Spinal cord (tissue), 9 donors: ENCODE measurements at regions not wholly inside any gene's neighbourhood (a gene's known extent, or its start where the extent isn't known, plus 50 kb on each side); places are given as distances from the start of the nearest gene placed in this dataset.

Experiments
- DNase-seq, 6 donors: peaks; one replicate each; pipeline versions ENCODE4 v3.0.0 to v3.0.0-alpha.2; 2013 to 2015; ENCODE audit warnings: low spot score in 6 of 6, low read depth in 4 of 6
- H3K27ac ChIP-seq: one replicate; pipeline ENCODE4 v1.5.1; 2013; ENCODE audit warnings: low read depth, low read length, control low read depth
- H3K27me3 ChIP-seq: one replicate; pipeline ENCODE4 v1.6.1; 2013; ENCODE audit warnings: low read length; ENCODE audit not compliant: control insufficient read depth, insufficient read depth
- H3K36me3 ChIP-seq: one replicate; pipeline ENCODE4 v1.6.1; 2013; ENCODE audit warnings: low read length; ENCODE audit not compliant: control insufficient read depth, insufficient read depth
- H3K4me1 ChIP-seq: one replicate; pipeline ENCODE4 v1.6.1; 2013; ENCODE audit warnings: low read length; ENCODE audit not compliant: control insufficient read depth, insufficient read depth
- H3K4me3 ChIP-seq: one replicate; pipeline ENCODE4 v1.5.1; 2013; ENCODE audit warnings: low read depth, low read length, control low read depth
- H3K9me3 ChIP-seq: one replicate; pipeline ENCODE4 v1.6.1; 2013; ENCODE audit warnings: low read length; ENCODE audit not compliant: control insufficient read depth, insufficient read depth
- WGBS: methylation state at CpG from one replicate; pipeline ENCODE4 v1.1.5; 2013; ENCODE audit warnings: missing lambda C conversion rate; ENCODE audit not compliant: insufficient coverage; 5-methylcytosine and 5-hydroxymethylcytosine counted together
- donor health status: healthy.

- H3K27ac ChIP-seq = no peak overlapping the region
- H3K27me3 ChIP-seq = no peaks in the 10 kb centered on the region
- no peak for DNase-seq
- peaks cover 8% of the 10 kb centered on the region for H3K9me3 ChIP-seq
- H3K4me3 ChIP-seq = no peak overlapping the region
- WGBS = no CpG with 5 or more reads among the region's 4 CpGs
- no peaks in the 10 kb centered on the region for H3K36me3 ChIP-seq
- H3K4me1 ChIP-seq = no peaks in the 10 kb centered on the region
Measured at GRCh38 chr2:144249035-144249637, 270.8 kb downstream of the ZEB2 start.

- H3K27me3 ChIP-seq = no peaks in the 10 kb centered on the region
- H3K27ac ChIP-seq = no peak overlapping the region
- peaks cover 8% of the 10 kb centered on the region for H3K9me3 ChIP-seq
- no CpG with 5 or more reads among the region's 4 CpGs for WGBS
- no peaks in the 10 kb centered on the region for H3K36me3 ChIP-seq
- no peak overlapping the region for H3K4me3 ChIP-seq
- DNase-seq = no peak
- H3K4me1 ChIP-seq = no peaks in the 10 kb centered on the region
Measured at GRCh38 chr2:144248350-144249034, 271.4 kb downstream of the ZEB2 start.

- no peaks in the 10 kb centered on the region for H3K27me3 ChIP-seq
- H3K4me1 ChIP-seq = peaks cover 3% of the 10 kb centered on the region
- H3K27ac ChIP-seq = no peak overlapping the region
- no peaks in the 10 kb centered on the region for H3K36me3 ChIP-seq
- DNase-seq = no peak
- no peaks in the 10 kb centered on the region for H3K9me3 ChIP-seq
- no peak overlapping the region for H3K4me3 ChIP-seq
Measured at GRCh38 chr2:144244938-144245337, 275.0 kb downstream of the ZEB2 start.

GRCh38 chr2:144242311-144242710 lies 277.6 kb downstream of the ZEB2 start:
- no peak overlapping the region for H3K4me3 ChIP-seq
- no peaks in the 10 kb centered on the region for H3K36me3 ChIP-seq
- no peak for DNase-seq
- no peak overlapping the region for H3K27ac ChIP-seq
- H3K4me1 ChIP-seq = peaks cover 3% of the 10 kb centered on the region
- no peaks in the 10 kb centered on the region for H3K9me3 ChIP-seq
- no CpG with 5 or more reads among the region's 3 CpGs for WGBS
- H3K27me3 ChIP-seq = no peaks in the 10 kb centered on the region

GRCh38 chr2:144241801-144242200 lies 278.1 kb downstream of the ZEB2 start:
- DNase-seq = no peak
- WGBS = no CpG with 5 or more reads among the region's 1 CpG
- no peak overlapping the region for H3K27ac ChIP-seq

GRCh38 chr2:144240656-144241339 lies 279.1 kb downstream of the ZEB2 start:
- H3K27ac ChIP-seq = no peak overlapping the region
- H3K9me3 ChIP-seq = no peaks in the 10 kb centered on the region
- peak in 2 of 6 donors; percentile 7 to 44 for DNase-seq
- no peak overlapping the region for H3K4me3 ChIP-seq
- H3K27me3 ChIP-seq = no peaks in the 10 kb centered on the region
- no peaks in the 10 kb centered on the region for H3K36me3 ChIP-seq
- peaks cover 3% of the 10 kb centered on the region for H3K4me1 ChIP-seq
- WGBS = no CpG with 5 or more reads among the region's 3 CpGs

More at GRCh38 chr2:144241801-144242200, 278.1 kb downstream of the ZEB2 start:
- no peak overlapping the region for H3K4me3 ChIP-seq
- H3K4me1 ChIP-seq = peaks cover 3% of the 10 kb centered on the region
- H3K9me3 ChIP-seq = no peaks in the 10 kb centered on the region
- H3K36me3 ChIP-seq = no peaks in the 10 kb centered on the region
- H3K27me3 ChIP-seq = no peaks in the 10 kb centered on the region

- no peak overlapping the region for H3K27ac ChIP-seq
- WGBS = no CpG with 5 or more reads among the region's 1 CpG
Measured at GRCh38 chr2:144239726-144240125, 280.2 kb downstream of the ZEB2 start.

GRCh38 chr2:144239306-144239705 lies 280.6 kb downstream of the ZEB2 start:
- H3K4me3 ChIP-seq = no peak overlapping the region
- H3K9me3 ChIP-seq = no peaks in the 10 kb centered on the region
- no peaks in the 10 kb centered on the region for H3K36me3 ChIP-seq
- peaks cover 3% of the 10 kb centered on the region for H3K4me1 ChIP-seq
- no peak for DNase-seq
- H3K27me3 ChIP-seq = no peaks in the 10 kb centered on the region
- no CpG with 5 or more reads among the region's 1 CpG for WGBS
- H3K27ac ChIP-seq = no peak overlapping the region

More at GRCh38 chr2:144239726-144240125, 280.2 kb downstream of the ZEB2 start:
- Histone ChIP-seq H3K27me3 (no peaks in the 10 kb centered on the region), H3K9me3 (no peaks in the 10 kb centered on the region), H3K4me3 (no peak overlapping the region), H3K4me1 (peaks cover 3% of the 10 kb centered on the region), H3K36me3 (no peaks in the 10 kb centered on the region)
- no peak for DNase-seq

- Histone ChIP-seq H3K4me3 (no peak overlapping the region), H3K9me3 (no peaks in the 10 kb centered on the region), H3K27me3 (no peaks in the 10 kb centered on the region), H3K36me3 (no peaks in the 10 kb centered on the region), H3K4me1 (peaks cover 3% of the 10 kb centered on the region), H3K27ac (no peak overlapping the region)
- WGBS = 67% methylated on average over 1 of the region's 2 CpGs
- no peak for DNase-seq
Measured at GRCh38 chr2:144237830-144238627, 281.9 kb downstream of the ZEB2 start.
